Stomach smooth muscle (tissue), 2 donors: ENCODE measurements at regions not wholly inside any gene's neighbourhood (a gene's known extent, or its start where the extent isn't known, plus 50 kb on each side); places are given as distances from the start of the nearest gene placed in this dataset.

Experiments used
- H3K27ac ChIP-seq: one replicate; pipeline ENCODE4 v1.7.0; 2013; ENCODE audit warnings: mild to moderate bottlenecking, low read length, inconsistent platforms
- H3K27me3 ChIP-seq, 2 donors: one replicate each; pipeline ENCODE4 v1.7.0; 2013; ENCODE audit warnings: low read length in 2 of 2; ENCODE audit not compliant: insufficient read depth in 2 of 2, control insufficient read depth in 1 of 2
- H3K36me3 ChIP-seq, 2 donors: one replicate each; pipeline ENCODE4 v1.7.0; 2013; ENCODE audit warnings: low read length in 2 of 2; ENCODE audit not compliant: control insufficient read depth in 2 of 2, insufficient read depth in 2 of 2
- H3K4me1 ChIP-seq: one replicate; pipeline ENCODE4 v1.7.0; 2013; ENCODE audit warnings: low read length; ENCODE audit not compliant: control insufficient read depth, insufficient read depth
- H3K4me3 ChIP-seq, 2 donors: one replicate each; pipeline ENCODE4 v1.7.0; 2013; ENCODE audit warnings: low read length in 2 of 2
- H3K9ac ChIP-seq, 2 donors: one replicate each; pipeline ENCODE4 v1.7.0; 2013; ENCODE audit warnings: low read length in 2 of 2, mild to moderate bottlenecking in 1 of 2
- H3K9me3 ChIP-seq, 2 donors: one replicate each; pipeline ENCODE4 v1.7.0; 2013; ENCODE audit warnings: low read length in 2 of 2; ENCODE audit not compliant: control insufficient read depth in 2 of 2
- donor health status: healthy.
- donor health status: Pancreatic carcinoma.

DNA sequence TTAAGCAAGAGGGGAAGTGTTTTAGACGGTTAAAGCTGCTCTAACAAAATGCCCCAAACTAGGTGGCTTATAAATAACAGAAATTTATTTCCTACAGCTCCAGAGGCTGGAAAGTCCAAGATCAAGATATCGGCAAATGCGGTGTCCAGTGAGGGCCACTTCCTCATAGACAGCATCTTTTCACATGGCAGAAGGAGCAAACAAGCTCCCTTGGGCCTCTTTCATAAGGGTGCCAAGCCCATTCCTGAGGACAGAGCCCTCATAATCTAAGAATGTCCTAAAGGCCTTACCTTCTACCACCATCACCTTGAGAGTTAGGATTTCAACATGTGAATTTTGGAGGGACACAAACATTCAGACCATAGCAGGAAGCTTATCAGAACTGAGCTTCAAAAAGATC, 57.3 kb upstream of the PPP1CB start:
- no peaks in the 10 kb centered on the region for H3K27me3 ChIP-seq
- no peak overlapping the region for H3K9ac ChIP-seq
- H3K4me1 ChIP-seq, result peaks cover 17% of the 10 kb centered on the region
- no peak overlapping the region for H3K27ac ChIP-seq
- no peaks in the 10 kb centered on the region for H3K36me3 ChIP-seq
- H3K9me3 ChIP-seq, result no peaks in the 10 kb centered on the region
- H3K4me3 ChIP-seq, result no peak overlapping the region

- peak overlapping the region; percentile 41 for H3K27ac ChIP-seq
Measured at GRCh38 chr2:28695245-28695647, 56.4 kb upstream of the PPP1CB start.

GRCh38 chr2:28696261-28696660, 55.4 kb upstream of the PPP1CB start:
- Histone ChIP-seq H3K9ac (no peak overlapping the region), H3K9me3 (no peaks in the 10 kb centered on the region), H3K4me3 (no peak overlapping the region), H3K4me1 (peaks cover 15% of the 10 kb centered on the region), H3K27ac (no peak overlapping the region), H3K36me3 (no peaks in the 10 kb centered on the region), H3K27me3 (no peaks in the 10 kb centered on the region)

More at GRCh38 chr2:28695245-28695647, 56.4 kb upstream of the PPP1CB start:
- Histone ChIP-seq H3K4me3 (no peak overlapping the region), H3K9ac (peak overlapping the region in 1 of 2 donors; percentile 21), H3K9me3 (no peaks in the 10 kb centered on the region), H3K27me3 (no peaks in the 10 kb centered on the region), H3K4me1 (peaks cover 15% of the 10 kb centered on the region), H3K36me3 (no peaks in the 10 kb centered on the region)

GRCh38 chr2:28697602-28698149, 54.0 kb upstream of the PPP1CB start:
- no peak overlapping the region for H3K9ac ChIP-seq
- H3K27me3 ChIP-seq, result no peaks in the 10 kb centered on the region
- H3K27ac ChIP-seq, result no peak overlapping the region
- H3K9me3 ChIP-seq, result no peaks in the 10 kb centered on the region
- no peak overlapping the region for H3K4me3 ChIP-seq
- no peaks in the 10 kb centered on the region for H3K36me3 ChIP-seq
- H3K4me1 ChIP-seq, result peaks cover 14% of the 10 kb centered on the region

DNA sequence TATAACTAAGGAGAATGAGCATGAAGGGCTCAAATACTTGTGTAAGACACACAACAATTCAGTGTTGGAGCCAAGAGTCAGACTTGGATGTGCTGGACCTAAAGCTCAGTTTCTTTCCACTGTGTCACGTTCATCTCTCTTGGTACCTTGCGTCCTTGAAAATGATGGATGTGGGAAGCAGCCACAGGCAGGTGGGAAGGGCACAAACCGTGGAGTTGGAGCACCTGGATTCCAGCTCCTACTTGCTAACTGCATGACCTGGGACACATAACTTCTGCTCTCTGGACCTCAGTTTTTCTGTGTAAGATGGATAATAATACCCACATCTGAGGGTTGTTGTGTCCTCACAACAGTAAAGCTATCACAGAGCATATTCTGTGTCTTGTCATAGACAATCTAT, 53.1 kb upstream of the PPP1CB start:
- Histone ChIP-seq H3K27me3 (no peaks in the 10 kb centered on the region), H3K9me3 (no peaks in the 10 kb centered on the region), H3K36me3 (no peaks in the 10 kb centered on the region), H3K27ac (no peak overlapping the region), H3K4me3 (no peak overlapping the region), H3K9ac (no peak overlapping the region), H3K4me1 (peaks cover 17% of the 10 kb centered on the region)
